Keratinocyte (primary cell): ENCODE measurements at regions not wholly inside any gene's neighbourhood (a gene's known extent, or its start where the extent isn't known, plus 50 kb on each side); places are given as distances from the start of the nearest gene placed in this dataset.
"Not testable (repeated sequence)": the region's sequence is repeated elsewhere in the genome, so short reads cannot be mapped to it uniquely, and the experiment has no call there.

Experiments used
- DNase-seq: peaks from one replicate; pipeline ENCODE4 v3.0.0-alpha.2; 2011; ENCODE audit warnings: low read depth, missing footprints, low spot score
- FAIRE-seq: peaks from 2 replicates; lab custom pipeline; 2011; peaks lifted over from hg19 to GRCh38; lab: Jason Lieb, UNC
- H2AFZ ChIP-seq: 2 replicates; pipeline ENCODE4 v1.6.0; 2012; ENCODE audit warnings: low read length, control low read depth, inconsistent platforms; ENCODE audit not compliant: control insufficient read depth
- H3K27ac ChIP-seq: 2 replicates; pipeline ENCODE4 v1.5.1; 2011; ENCODE audit warnings: low read length; ENCODE audit not compliant: control insufficient read depth, insufficient read depth
- H3K27me3 ChIP-seq: 3 replicates; pipeline ENCODE4 v1.6.0; 2011; ENCODE audit warnings: low read length; ENCODE audit not compliant: control insufficient read depth, insufficient read depth; ENCODE audit errors: extremely low read depth
- H3K36me3 ChIP-seq, 2 experiments: 2 replicates in 1 of 2; 3 replicates in 1 of 2; pipeline ENCODE4 v1.5.1; 2011; ENCODE audit warnings: low read length in 2 of 2, mild to moderate bottlenecking in 1 of 2; ENCODE audit not compliant: control insufficient read depth in 2 of 2, insufficient read depth in 2 of 2; ENCODE audit errors: extremely low read depth in 1 of 2
- H3K4me1 ChIP-seq: 3 replicates; pipeline ENCODE4 v1.5.1; 2011; ENCODE audit warnings: low read length; ENCODE audit not compliant: control insufficient read depth, insufficient read depth; ENCODE audit errors: extremely low read depth
- H3K4me2 ChIP-seq: 3 replicates; pipeline ENCODE4 v1.6.0; 2011; ENCODE audit warnings: low read depth, low read length; ENCODE audit not compliant: control insufficient read depth, insufficient read depth; ENCODE audit errors: extremely low read depth
- H3K4me3 ChIP-seq, 3 experiments: fragments of 200-600 bp in 1 of 3; sonication (generic) in 1 of 3; 2 replicates in 2 of 3; 3 replicates in 1 of 3; pipeline ENCODE4 v1.5.1; 2011 to 2016; ENCODE audit warnings: low read length in 3 of 3, mild to moderate bottlenecking in 3 of 3, control low read depth in 2 of 3, inconsistent platforms in 1 of 3, low read depth in 1 of 3, mixed read lengths in 1 of 3, mixed run types in 1 of 3, moderate library complexity in 1 of 3; ENCODE audit not compliant: control insufficient read depth in 2 of 3, insufficient read depth in 2 of 3; ENCODE audit errors: extremely low read depth in 1 of 3
- H3K79me2 ChIP-seq: 2 replicates; pipeline ENCODE4 v1.6.0; 2012; ENCODE audit warnings: low read length; ENCODE audit not compliant: control insufficient read depth, insufficient read depth
- H3K9ac ChIP-seq: 3 replicates; pipeline ENCODE4 v1.6.0; 2011; ENCODE audit warnings: low read length; ENCODE audit not compliant: control insufficient read depth, insufficient read depth; ENCODE audit errors: extremely low read depth
- H3K9me1 ChIP-seq: 3 replicates; pipeline ENCODE4 v1.6.0; 2011; ENCODE audit warnings: low read length; ENCODE audit not compliant: control insufficient read depth, insufficient read depth; ENCODE audit errors: extremely low read depth
- H3K9me3 ChIP-seq: 2 replicates; pipeline ENCODE4 v1.5.1; 2012; ENCODE audit warnings: low read depth, low read length; ENCODE audit not compliant: control insufficient read depth
- H4K20me1 ChIP-seq: 3 replicates; pipeline ENCODE4 v1.6.0; 2011; ENCODE audit warnings: low read length; ENCODE audit not compliant: control insufficient read depth, insufficient read depth; ENCODE audit errors: extremely low read depth
- EZH2 ChIP-seq: IDR thresholded peaks from one replicate; pipeline ENCODE4 v1.6.1; 2012; ENCODE audit warnings: inconsistent platforms, mild to moderate bottlenecking, low read length, moderate library complexity
- dilution Hi-C: fragments of 300-500 bp; cut with MboI; formaldehyde crosslinking; loops from one replicate; pipeline ENCODE4 v1.7.0; 2020; ENCODE audit warnings: low sequenced_read_pairs; ENCODE audit not compliant: extremely low pct_ligation_motif_present
- TF ChIP-seq, protein P1 (sequence below), 3 experiments: IDR thresholded peaks in 1 of 3; conservative IDR thresholded peaks in 1 of 3; optimal IDR thresholded peaks in 1 of 3; 2 replicates in 2 of 3; 3 replicates in 1 of 3; pipeline versions ENCODE3 to v1.5.1; 2011; ENCODE audit warnings: low read length in 3 of 3, mild to moderate bottlenecking in 3 of 3, moderate library complexity in 2 of 3, control low read depth in 1 of 3, inconsistent platforms in 1 of 3; ENCODE audit not compliant: insufficient read depth in 2 of 3; ENCODE audit errors: extremely low read depth in 1 of 3

GRCh38 chr3:20724241-20724640 is 538.2 kb upstream of the SGO1 start:
- Histone ChIP-seq H4K20me1 (no peaks in the 10 kb centered on the region), H3K4me3 (no peak overlapping the region), H3K4me1 (no peaks in the 10 kb centered on the region), H3K9me3 (peaks cover 2% of the 10 kb centered on the region), H2AFZ (no peak overlapping the region), H3K36me3 (no peaks in the 10 kb centered on the region), H3K9ac (no peak overlapping the region), H3K4me2 (no peak overlapping the region), H3K27ac (no peak overlapping the region), H3K27me3 (no peaks in the 10 kb centered on the region), H3K79me2 (no peaks in the 10 kb centered on the region), H3K9me1 (no peaks in the 10 kb centered on the region)
- FAIRE-seq (no peak), DNase-seq (no peak)
- dilution Hi-C loops, result no loop called here
- no peak for TF ChIP-seq EZH2
- TF ChIP-seq, protein P1, sequence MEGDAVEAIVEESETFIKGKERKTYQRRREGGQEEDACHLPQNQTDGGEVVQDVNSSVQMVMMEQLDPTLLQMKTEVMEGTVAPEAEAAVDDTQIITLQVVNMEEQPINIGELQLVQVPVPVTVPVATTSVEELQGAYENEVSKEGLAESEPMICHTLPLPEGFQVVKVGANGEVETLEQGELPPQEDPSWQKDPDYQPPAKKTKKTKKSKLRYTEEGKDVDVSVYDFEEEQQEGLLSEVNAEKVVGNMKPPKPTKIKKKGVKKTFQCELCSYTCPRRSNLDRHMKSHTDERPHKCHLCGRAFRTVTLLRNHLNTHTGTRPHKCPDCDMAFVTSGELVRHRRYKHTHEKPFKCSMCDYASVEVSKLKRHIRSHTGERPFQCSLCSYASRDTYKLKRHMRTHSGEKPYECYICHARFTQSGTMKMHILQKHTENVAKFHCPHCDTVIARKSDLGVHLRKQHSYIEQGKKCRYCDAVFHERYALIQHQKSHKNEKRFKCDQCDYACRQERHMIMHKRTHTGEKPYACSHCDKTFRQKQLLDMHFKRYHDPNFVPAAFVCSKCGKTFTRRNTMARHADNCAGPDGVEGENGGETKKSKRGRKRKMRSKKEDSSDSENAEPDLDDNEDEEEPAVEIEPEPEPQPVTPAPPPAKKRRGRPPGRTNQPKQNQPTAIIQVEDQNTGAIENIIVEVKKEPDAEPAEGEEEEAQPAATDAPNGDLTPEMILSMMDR (optimal IDR thresholded peaks at IDR 0.05 in 1 of 3, IDR thresholded peaks at IDR 0.05 in 1 of 3, conservative IDR thresholded peaks at IDR 0.05 in 1 of 3; ENCODE audit: extremely low read depth in 1 of 3, insufficient read depth in 2 of 3, low read length in 3 of 3), result no peak

DNA sequence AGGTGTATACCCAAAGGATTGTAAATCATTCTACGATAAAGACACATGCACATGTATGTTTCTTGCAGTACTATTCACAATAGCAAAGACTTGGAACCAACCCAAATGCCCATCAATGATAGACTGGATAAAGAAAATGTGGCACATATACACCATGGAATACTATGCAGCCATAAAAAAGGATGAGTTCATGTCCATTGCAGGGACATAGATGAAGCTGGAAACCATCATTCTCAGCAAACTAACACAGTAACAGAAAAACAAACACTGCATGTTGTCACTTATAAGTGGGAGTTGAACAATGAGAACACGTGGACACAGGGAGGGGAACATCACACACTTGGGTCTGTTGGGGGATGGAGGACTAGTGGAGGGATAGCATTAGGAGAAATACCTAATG is 530.4 kb upstream of the SGO1 start:
- dilution Hi-C loops, H3K9me1 ChIP-seq, DNase-seq, H2AFZ ChIP-seq, H3K36me3 ChIP-seq, H3K4me2 ChIP-seq, H4K20me1 ChIP-seq, H3K27me3 ChIP-seq, H3K79me2 ChIP-seq, H3K9ac ChIP-seq, FAIRE-seq, H3K4me1 ChIP-seq, H3K4me3 ChIP-seq, H3K9me3 ChIP-seq, H3K27ac ChIP-seq: not testable (repeated sequence)

DNA sequence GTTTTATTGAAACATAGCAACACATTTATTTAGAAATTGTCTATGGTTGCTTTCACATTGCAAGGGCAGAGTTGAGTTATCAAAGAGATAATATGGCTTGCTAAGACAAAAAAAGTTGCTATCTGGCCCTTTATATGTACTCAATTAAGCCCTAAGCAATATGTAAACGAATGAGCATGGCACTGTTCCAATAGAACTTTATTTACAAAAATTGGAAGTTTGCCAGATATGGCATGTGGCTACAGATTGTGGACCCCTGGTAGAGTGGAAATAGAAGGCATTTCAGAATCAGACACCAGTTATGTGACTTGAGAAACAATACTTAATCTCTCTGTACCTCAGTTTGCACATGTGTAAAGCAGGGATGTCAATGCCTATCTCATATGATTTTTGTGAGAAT is 515.6 kb upstream of the SGO1 start:
- Histone ChIP-seq H4K20me1 (no peaks in the 10 kb centered on the region), H3K27me3 (no peaks in the 10 kb centered on the region), H3K4me1 (no peaks in the 10 kb centered on the region), H3K4me2 (no peak overlapping the region), H2AFZ (no peak overlapping the region), H3K9me1 (no peaks in the 10 kb centered on the region), H3K9ac (no peak overlapping the region), H3K79me2 (no peaks in the 10 kb centered on the region), H3K27ac (no peak overlapping the region), H3K36me3 (no peaks in the 10 kb centered on the region), H3K9me3 (no peaks in the 10 kb centered on the region), H3K4me3 (no peak overlapping the region)
- dilution Hi-C loops, result no loop called here
- TF ChIP-seq, protein P1 (optimal IDR thresholded peaks at IDR 0.05 in 1 of 3, IDR thresholded peaks at IDR 0.05 in 1 of 3, conservative IDR thresholded peaks at IDR 0.05 in 1 of 3; ENCODE audit: extremely low read depth in 1 of 3, insufficient read depth in 2 of 3, low read length in 3 of 3), result no peak
- no peak for TF ChIP-seq EZH2
- no peak for FAIRE-seq
- DNase-seq, result no peak
